ENCODE measurements at regions not wholly inside any gene's neighbourhood (a gene's known extent, or its start where the extent isn't known, plus 50 kb on each side); places are given as distances from the start of the nearest gene placed in this dataset.

DNA sequence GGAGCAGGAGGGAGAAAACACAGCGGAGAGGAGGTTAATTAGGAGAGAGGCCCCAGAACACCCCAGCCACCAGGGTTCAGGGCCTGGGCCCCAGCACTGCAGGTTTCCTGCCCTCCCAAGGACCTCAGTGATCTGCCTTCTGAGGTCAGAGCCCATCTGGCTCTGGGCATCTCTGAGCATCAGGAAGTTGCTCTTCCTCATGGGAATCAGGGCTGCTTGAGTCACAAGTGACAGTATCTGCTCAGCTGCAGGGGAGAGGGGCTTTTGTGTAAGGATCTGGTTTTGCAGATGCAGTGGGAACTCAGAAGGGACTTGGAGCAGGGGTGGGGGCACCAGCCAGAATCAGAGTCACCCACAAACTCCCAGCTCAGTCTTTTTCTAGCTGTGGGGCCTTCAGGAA is 472.1 kb downstream of the PTPRU start:
- TF ChIP-seq, protein P1, sequence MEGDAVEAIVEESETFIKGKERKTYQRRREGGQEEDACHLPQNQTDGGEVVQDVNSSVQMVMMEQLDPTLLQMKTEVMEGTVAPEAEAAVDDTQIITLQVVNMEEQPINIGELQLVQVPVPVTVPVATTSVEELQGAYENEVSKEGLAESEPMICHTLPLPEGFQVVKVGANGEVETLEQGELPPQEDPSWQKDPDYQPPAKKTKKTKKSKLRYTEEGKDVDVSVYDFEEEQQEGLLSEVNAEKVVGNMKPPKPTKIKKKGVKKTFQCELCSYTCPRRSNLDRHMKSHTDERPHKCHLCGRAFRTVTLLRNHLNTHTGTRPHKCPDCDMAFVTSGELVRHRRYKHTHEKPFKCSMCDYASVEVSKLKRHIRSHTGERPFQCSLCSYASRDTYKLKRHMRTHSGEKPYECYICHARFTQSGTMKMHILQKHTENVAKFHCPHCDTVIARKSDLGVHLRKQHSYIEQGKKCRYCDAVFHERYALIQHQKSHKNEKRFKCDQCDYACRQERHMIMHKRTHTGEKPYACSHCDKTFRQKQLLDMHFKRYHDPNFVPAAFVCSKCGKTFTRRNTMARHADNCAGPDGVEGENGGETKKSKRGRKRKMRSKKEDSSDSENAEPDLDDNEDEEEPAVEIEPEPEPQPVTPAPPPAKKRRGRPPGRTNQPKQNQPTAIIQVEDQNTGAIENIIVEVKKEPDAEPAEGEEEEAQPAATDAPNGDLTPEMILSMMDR (IDR thresholded peaks at IDR 0.05), result no peak
- TF ChIP-seq POLR2A (IDR thresholded peaks at IDR 0.05), result no peak
- no peaks in the 10 kb centered on the region for H3K9me3 ChIP-seq
- no peak for DNase-seq
- H3K4me3 ChIP-seq (replicated peaks in 1 of 3), result no peak overlapping the region
- H3K36me3 ChIP-seq, result no peaks in the 10 kb centered on the region
- intact Hi-C loops (cut with DNase I), result no loop called here
- no peak overlapping the region for H3K27ac ChIP-seq
- no peaks in the 10 kb centered on the region for H3K27me3 ChIP-seq
- H3K4me1 ChIP-seq, result peaks cover 0 to 6% of the 10 kb centered on the region in 2 donors
- 75 to 86% methylated on average over 1 of the region's 1 CpG for WGBS, 2 donors

DNA sequence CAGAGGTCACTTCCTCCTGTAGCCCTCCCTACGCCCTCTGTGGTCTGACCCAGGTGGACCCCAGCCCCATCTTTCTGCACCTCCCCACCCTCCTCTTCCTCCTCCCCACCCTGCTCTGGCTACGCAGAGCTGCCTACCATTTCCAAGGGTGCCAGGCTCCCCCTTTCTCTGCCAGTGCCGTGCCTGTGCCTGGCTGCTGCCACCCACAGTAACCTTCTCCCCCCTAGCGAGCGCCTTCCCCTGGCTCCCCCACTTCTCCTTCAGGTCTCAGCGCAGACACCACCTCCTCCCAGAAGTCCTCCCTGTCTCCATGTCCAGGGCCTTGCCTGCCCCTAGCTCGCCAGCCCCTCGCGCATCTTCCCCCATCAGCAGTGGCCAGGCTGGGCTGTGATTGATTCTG is 471.5 kb downstream of the PTPRU start:
- Histone ChIP-seq H3K27ac (no peak overlapping the region), H3K27me3 (no peaks in the 10 kb centered on the region)
- intact Hi-C loops (cut with DNase I), result no loop called here

DNA sequence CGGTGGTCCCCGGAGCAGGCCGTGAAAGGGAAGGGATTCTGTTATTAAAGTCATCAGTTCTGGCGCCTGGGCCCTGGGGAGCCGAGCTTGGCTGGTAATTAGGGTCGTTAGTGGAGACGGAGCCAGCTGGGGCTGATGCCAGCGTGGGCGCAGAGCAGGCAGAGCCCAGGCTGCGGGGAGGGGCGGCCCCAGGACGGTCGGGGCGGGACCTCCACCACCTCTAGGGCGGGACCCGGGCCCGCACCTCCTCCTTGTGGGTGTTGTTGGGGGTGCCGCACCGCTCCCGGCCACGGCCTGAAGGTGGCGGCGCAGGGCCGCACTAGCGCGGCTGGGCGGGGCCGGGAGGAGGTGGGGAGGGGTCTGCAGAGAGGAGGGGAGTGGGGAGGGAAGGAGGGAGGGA is 470.6 kb downstream of the PTPRU start:
- no peaks in the 10 kb centered on the region for H3K9me3 ChIP-seq
- peaks cover 0 to 6% of the 10 kb centered on the region in 2 donors for H3K4me1 ChIP-seq
- H3K4me3 ChIP-seq (replicated peaks in 1 of 3), result no peak overlapping the region
- no peak for TF ChIP-seq POLR2A (IDR thresholded peaks at IDR 0.05)
- TF ChIP-seq, protein P1 (IDR thresholded peaks at IDR 0.05), result peak in 2 of 6 experiments; percentile 9 to 19
- WGBS, 2 donors, result 3 to 19% methylated on average over 4 to 14 of the region's 28 CpGs
- H3K36me3 ChIP-seq, result no peaks in the 10 kb centered on the region
- intact Hi-C loops (cut with DNase I), result no loop called here
- H3K27ac ChIP-seq, result no peak overlapping the region
- H3K27me3 ChIP-seq, result no peaks in the 10 kb centered on the region
- peak in 1 of 2 donors; percentile 3 for DNase-seq

More for the DNA sequence above, 471.5 kb downstream of the PTPRU start:
- peaks cover 0 to 6% of the 10 kb centered on the region in 2 donors for H3K4me1 ChIP-seq
- no peaks in the 10 kb centered on the region for H3K36me3 ChIP-seq
- no peaks in the 10 kb centered on the region for H3K9me3 ChIP-seq
- TF ChIP-seq, protein P1 (IDR thresholded peaks at IDR 0.05), result no peak
- no peak for TF ChIP-seq POLR2A (IDR thresholded peaks at IDR 0.05)
- no peak for DNase-seq
- 88 to 94% methylated on average over 9 of the region's 9 CpGs for WGBS, 2 donors
- no peak overlapping the region for H3K4me3 ChIP-seq (replicated peaks in 1 of 3)

DNA sequence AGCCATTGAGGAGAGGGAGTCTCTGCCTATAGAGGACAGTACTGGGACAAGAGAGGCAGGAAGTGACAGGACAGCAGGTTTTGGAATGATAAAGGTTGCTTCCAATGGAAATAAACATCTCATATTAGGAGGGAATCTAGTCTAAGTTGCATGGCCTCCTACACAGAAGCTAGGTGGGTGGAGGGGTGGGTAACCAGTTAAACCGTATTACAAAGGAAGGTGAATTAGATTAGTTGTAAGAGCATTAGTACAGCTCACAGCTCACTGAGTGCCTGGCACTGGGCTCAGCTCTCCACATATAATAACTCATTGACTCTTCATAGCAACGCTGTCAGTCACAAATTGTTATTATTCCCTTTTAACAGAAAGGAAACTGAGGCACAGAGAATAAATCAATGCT is 468.1 kb downstream of the PTPRU start:
- Histone ChIP-seq H3K27me3 (no peaks in the 10 kb centered on the region), H3K9me3 (no peaks in the 10 kb centered on the region), H3K36me3 (no peaks in the 10 kb centered on the region), H3K4me1 (peaks cover 0 to 6% of the 10 kb centered on the region in 2 donors), H3K4me3 (replicated peaks in 1 of 3) (no peak overlapping the region), H3K27ac (no peak overlapping the region)
- intact Hi-C loops (cut with DNase I), result no loop called here
- WGBS, 2 donors, result 41 to 67% methylated on average over 2 of the region's 2 CpGs
- TF ChIP-seq, protein P1 (IDR thresholded peaks at IDR 0.05), result no peak
- TF ChIP-seq POLR2A (IDR thresholded peaks at IDR 0.05), result no peak
- DNase-seq, result no peak

DNA sequence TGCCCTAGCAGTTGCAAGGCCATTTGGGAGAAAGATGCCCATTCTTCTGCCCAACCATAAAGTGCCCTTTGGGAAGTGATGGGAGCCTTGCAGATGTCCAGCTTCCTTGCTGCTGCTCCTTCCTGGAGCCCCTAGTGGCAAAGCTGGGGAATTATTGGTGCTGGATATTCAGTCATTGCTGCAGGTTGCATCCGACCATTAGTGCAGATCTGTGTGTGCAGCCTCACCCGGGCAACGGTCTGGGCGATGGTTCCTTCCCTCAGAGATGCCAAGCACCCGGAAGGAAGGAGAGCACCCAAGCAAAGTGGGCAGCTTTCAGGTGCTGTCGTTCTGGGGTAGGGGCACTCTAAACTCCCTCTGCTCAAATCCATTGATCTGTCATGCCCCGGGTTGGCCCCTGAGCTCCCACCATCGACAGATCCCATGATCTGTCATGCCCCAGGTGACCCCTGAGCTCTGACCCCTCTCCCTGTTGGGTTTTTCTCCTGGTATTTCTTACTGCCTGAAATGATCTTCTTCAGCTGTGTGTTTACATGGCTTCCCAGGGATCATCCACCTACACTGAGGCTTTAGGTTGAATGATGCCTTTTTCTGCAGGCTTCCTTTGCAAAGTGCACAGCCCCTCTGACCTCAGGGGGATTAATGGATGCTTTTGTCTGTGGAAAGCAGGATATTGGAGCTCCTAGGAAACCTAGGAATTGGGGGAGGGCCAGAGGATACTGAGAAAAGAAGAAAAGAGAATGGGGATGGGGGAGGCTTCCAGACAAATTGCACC is 467.5 kb downstream of the PTPRU start:
- no peaks in the 10 kb centered on the region for H3K36me3 ChIP-seq
- H3K4me3 ChIP-seq (replicated peaks in 1 of 3), result no peak overlapping the region
- peak; percentile 5 to 11 for DNase-seq
- WGBS, 2 donors, result 23 to 25% methylated on average over 7 to 8 of the region's 8 CpGs
- H3K4me1 ChIP-seq, result peaks cover 0 to 3% of the 10 kb centered on the region in 2 donors
- H3K27ac ChIP-seq, result no peak overlapping the region
- no peaks in the 10 kb centered on the region for H3K9me3 ChIP-seq
- no peaks in the 10 kb centered on the region for H3K27me3 ChIP-seq
- no peak for TF ChIP-seq POLR2A (IDR thresholded peaks at IDR 0.05)
- TF ChIP-seq, protein P1 (IDR thresholded peaks at IDR 0.05), result peak in 5 of 6 experiments; percentile 19 to 69 (median 48)
- intact Hi-C loops (cut with DNase I), result no loop called here

All from thyroid gland (tissue), 4 donors.